GM12878 (cell line): ENCODE measurements at regions not wholly inside any gene's neighbourhood (a gene's known extent, or its start where the extent isn't known, plus 50 kb on each side); places are given as distances from the start of the nearest gene placed in this dataset.

Experiments
- ATAC-seq: fragments of 200-7000 bp; cut with Tn5 transposase; 3 replicates; pipeline ENCODE4 v1.9.1; 2020; ENCODE audit warnings: mild to moderate bottlenecking, moderate library complexity
- BruUV-seq: library from RNA; stranded (reverse); fragments of 400-500 nt; replicated peaks from 2 replicates; lab custom pipeline; 2021; lab: Mats Ljungman, UMichigan
- CTCF ChIA-PET: fragments of 300-600 bp; sonication (Branson Sonifier 250); formaldehyde crosslinking; extraction: SDS; loops from one replicate; lab custom pipeline; 2021; ENCODE audit warnings: inconsistent platforms; lab: Yijun Ruan, JAX
- POLR2A ChIA-PET: fragments of 350-600 bp; formaldehyde crosslinking; extraction: SDS; loops from one replicate; lab custom pipeline; 2021; ENCODE audit warnings: inconsistent platforms; lab: Charles Lee
- RAD21 ChIA-PET: fragments of 300-600 bp; sonication (Branson Sonifier 250); formaldehyde crosslinking; loops from one replicate; lab custom pipeline; 2023; ENCODE audit warnings: antibody characterized with exemption; ENCODE audit not compliant: unreplicated experiment; lab: Charles Lee
- SMC1A ChIA-PET: fragments of 300-600 bp; sonication (Branson Sonifier 250); formaldehyde crosslinking; loops from one replicate; lab custom pipeline; 2023; ENCODE audit not compliant: unreplicated experiment, uncharacterized antibody; lab: Charles Lee
- DNase-seq: peaks from one replicate; pipeline ENCODE4 v3.0.0-alpha.2; 2011; ENCODE audit warnings: low read depth, low spot score
- FAIRE-seq: peaks from 3 replicates; lab custom pipeline; 2011; peaks lifted over from hg19 to GRCh38; lab: Jason Lieb, UNC
- H2AFZ ChIP-seq: 2 replicates; pipeline ENCODE4 v1.6.0; 2011; ENCODE audit warnings: low read depth, low read length, control low read depth; ENCODE audit not compliant: control insufficient read depth
- H3K27ac ChIP-seq: 2 replicates; pipeline ENCODE4 v1.5.1; 2011; ENCODE audit warnings: control low read depth; ENCODE audit not compliant: control insufficient read depth, insufficient read depth
- H3K27me3 ChIP-seq, 2 experiments: replicated peaks in 1 of 2; 2 replicates each; pipeline versions ENCODE4 v1.6.0 to v1.6.1; 2011; ENCODE audit warnings: low read length in 1 of 2; ENCODE audit not compliant: control insufficient read depth in 2 of 2, insufficient read depth in 2 of 2
- H3K36me3 ChIP-seq, 2 experiments: 2 replicates each; pipeline ENCODE4 v1.5.1; 2011; ENCODE audit warnings: low read length in 1 of 2; ENCODE audit not compliant: control insufficient read depth in 2 of 2, insufficient read depth in 2 of 2
- H3K4me1 ChIP-seq: 2 replicates; pipeline ENCODE4 v1.6.1; 2011; ENCODE audit warnings: mild to moderate bottlenecking, low read length, moderate library complexity, mixed read lengths; ENCODE audit not compliant: control insufficient read depth, insufficient read depth
- H3K4me2 ChIP-seq: 2 replicates; pipeline ENCODE4 v1.6.0; 2011; ENCODE audit warnings: control low read depth; ENCODE audit not compliant: control insufficient read depth, insufficient read depth
- H3K4me3 ChIP-seq: fragments of 200-600 bp; sonication (generic); 2 replicates; pipeline ENCODE4 v1.5.1; 2016
- H3K79me2 ChIP-seq: 2 replicates; pipeline ENCODE4 v1.6.0; 2011; ENCODE audit warnings: low read length; ENCODE audit not compliant: control insufficient read depth, insufficient read depth
- H3K9ac ChIP-seq: 2 replicates; pipeline ENCODE4 v1.8.0; 2011; ENCODE audit warnings: low read length, control low read depth, mixed read lengths; ENCODE audit not compliant: control insufficient read depth, insufficient read depth
- H3K9me3 ChIP-seq: replicated peaks from 3 replicates; pipeline ENCODE4 v1.5.1; 2011; ENCODE audit warnings: mild to moderate bottlenecking, low read length; ENCODE audit not compliant: control insufficient read depth, insufficient read depth
- H4K20me1 ChIP-seq: 2 replicates; pipeline ENCODE4 v1.6.0; 2011; ENCODE audit not compliant: control insufficient read depth, insufficient read depth
- BCL11A ChIP-seq: IDR thresholded peaks from 2 replicates; pipeline ENCODE4 v1.6.1; 2011; ENCODE audit warnings: low read depth, low read length
- DPF2 ChIP-seq: fragments of 450-650 bp; IDR thresholded peaks from 2 replicates; pipeline ENCODE4 v1.6.1; 2017; ENCODE audit warnings: mild to moderate bottlenecking
- E2F8 ChIP-seq: fragments of 450-650 bp; IDR thresholded peaks from 2 replicates; pipeline ENCODE4 v1.6.1; 2018; ENCODE audit warnings: mild to moderate bottlenecking, low read depth, moderate library complexity; ENCODE audit not compliant: partially characterized antibody
- KDM1A ChIP-seq: fragments of 200-600 bp; sonication (generic); IDR thresholded peaks from 2 replicates; pipeline ENCODE4 v1.6.1; 2016; ENCODE audit warnings: borderline replicate concordance
- MYC ChIP-seq: IDR thresholded peaks from 2 replicates; pipeline ENCODE4 v1.6.1; 2011; ENCODE audit warnings: mild to moderate bottlenecking, low read length, moderate library complexity, inconsistent platforms; ENCODE audit not compliant: insufficient read depth, insufficient replicate concordance, insufficient read length, severe bottlenecking
- NFIC ChIP-seq: IDR thresholded peaks from 2 replicates; pipeline ENCODE4 v1.6.1; 2012; ENCODE audit warnings: low read depth, mild to moderate bottlenecking, inconsistent platforms, low read length, moderate library complexity
- PBX3 ChIP-seq: IDR thresholded peaks from 2 replicates; pipeline ENCODE4 v1.6.1; 2011; ENCODE audit warnings: mild to moderate bottlenecking, low read depth, low read length, moderate library complexity; ENCODE audit not compliant: insufficient replicate concordance
- PKNOX1 ChIP-seq: fragments of 450-650 bp; IDR thresholded peaks from 2 replicates; pipeline ENCODE4 v1.6.1; 2016; ENCODE audit warnings: mild to moderate bottlenecking
- POU2F2 ChIP-seq: IDR thresholded peaks from 3 replicates; pipeline ENCODE4 v1.6.1; 2011; ENCODE audit warnings: low read depth, mild to moderate bottlenecking, low read length, borderline replicate concordance
- RAD51 ChIP-seq: fragments of 450-650 bp; IDR thresholded peaks from 2 replicates; pipeline ENCODE4 v1.6.1; 2016; ENCODE audit warnings: moderate library complexity, mild to moderate bottlenecking, inconsistent platforms
- SREBF2 ChIP-seq: IDR thresholded peaks from 2 replicates; pipeline ENCODE4 v1.6.1; 2012; ENCODE audit warnings: mild to moderate bottlenecking, low read length
- STAT3 ChIP-seq: IDR thresholded peaks from 2 replicates; pipeline ENCODE4 v1.6.1; 2011; ENCODE audit warnings: low read depth, low read length, improper control_type of control experiment
- USF2 ChIP-seq: IDR thresholded peaks from 2 replicates; pipeline ENCODE4 v1.6.1; 2011; ENCODE audit warnings: low read depth, low read length, improper control_type of control experiment, borderline replicate concordance
- ZNF207 ChIP-seq: fragments of 450-650 bp; IDR thresholded peaks from 2 replicates; pipeline ENCODE4 v1.6.1; 2014; ENCODE audit warnings: antibody characterized with exemption, mild to moderate bottlenecking, borderline replicate concordance
- ZNF217 ChIP-seq: fragments of 450-650 bp; IDR thresholded peaks from 2 replicates; pipeline ENCODE4 v1.6.1; 2017; ENCODE audit warnings: antibody characterized with exemption, mild to moderate bottlenecking
- WGBS: methylation state at CpG from one replicate; pipeline ENCODE4 v1.1.6; 2016; ENCODE audit warnings: low lambda C conversion rate; ENCODE audit not compliant: insufficient replicate concordance, insufficient coverage; ENCODE audit errors: missing lambda C conversion rate; 5-methylcytosine and 5-hydroxymethylcytosine counted together
- in situ Hi-C: fragments of 300-500 bp; cut with MboI; formaldehyde crosslinking; loops from 9 replicates; pipeline ENCODE4 v1.14.3; 2018; ENCODE audit warnings: mixed read lengths
- intact Hi-C: fragments of 100-400 bp; cut with micrococcal nuclease; formaldehyde crosslinking; loops from one replicate; pipeline ENCODE4 v1.14.2; 2022; ENCODE audit not compliant: unreplicated experiment

GRCh38 chr6:86256615-86257187, 614.0 kb upstream of the SYNCRIP start:
- WGBS = 2% methylated on average over 4 of the region's 4 CpGs
- ChIA-PET SMC1A (no interaction called here), RAD21 (no interaction called here), CTCF (interaction anchor here (0.6 kb wide), 2 partner anchors 32 to 1760 kb away, joined by 3 read pairs; no protein-coding TSS in a partner anchor), POLR2A (interaction anchor here (0.8 kb wide), 1 partner anchor 10 kb away, joined by 3 read pairs; no protein-coding TSS in a partner anchor)
- ATAC-seq = no peak
- no peaks in the 10 kb centered on the region for H3K79me2 ChIP-seq
- in situ Hi-C loops = no loop called here
- H3K4me3 ChIP-seq = no peak overlapping the region
- no peak overlapping the region for H3K4me2 ChIP-seq
- H3K4me1 ChIP-seq = no peaks in the 10 kb centered on the region
- no peaks in the 10 kb centered on the region for H3K9me3 ChIP-seq
- no TSS peak for BruUV-seq
- DNase-seq = no peak
- H2AFZ ChIP-seq = no peak overlapping the region
- intact Hi-C loops = no loop called here
- no peak for FAIRE-seq
- no peaks in the 10 kb centered on the region for H3K36me3 ChIP-seq
- no peaks in the 10 kb centered on the region for H3K27me3 ChIP-seq
- H4K20me1 ChIP-seq = no peaks in the 10 kb centered on the region
- no peak overlapping the region for H3K9ac ChIP-seq
- no peak overlapping the region for H3K27ac ChIP-seq
- TF ChIP-seq E2F8 = no peak
- TF ChIP-seq ZNF207 = no peak
- TF ChIP-seq USF2 = no peak
- no peak for TF ChIP-seq STAT3
- no peak for TF ChIP-seq PBX3
- no peak for TF ChIP-seq NFIC
- no peak for TF ChIP-seq KDM1A
- TF ChIP-seq ZNF217 = no peak
- TF ChIP-seq POU2F2 = no peak
- no peak for TF ChIP-seq RAD51
- no peak for TF ChIP-seq PKNOX1
- TF ChIP-seq MYC = no peak
- TF ChIP-seq SREBF2 = no peak
- no peak for TF ChIP-seq BCL11A
- no peak for TF ChIP-seq DPF2
